Neural cell (in vitro differentiated cells): ENCODE measurements at regions not wholly inside any gene's neighbourhood (a gene's known extent, or its start where the extent isn't known, plus 50 kb on each side); places are given as distances from the start of the nearest gene placed in this dataset.

Experiments
- H2AFZ ChIP-seq: fragments of 200-600, 300-800 bp; sonication (generic), shearing (Covaris generic); 2 replicates; pipeline ENCODE4 v1.6.0; 2014; ENCODE audit warnings: low read depth, mild to moderate bottlenecking, antibody characterized with exemption, low read length, moderate library complexity
- H3F3A ChIP-seq: fragments of 200-600 bp; shearing (Covaris generic); 2 replicates; pipeline ENCODE4 v1.6.1; 2016; ENCODE audit warnings: mild to moderate bottlenecking, moderate library complexity, mixed read lengths, antibody characterized with exemption, low read length; ENCODE audit not compliant: insufficient read depth, poor library complexity, severe bottlenecking
- H3K27ac ChIP-seq: fragments of 200-600, 300-800 bp; sonication (generic), shearing (Covaris generic); 2 replicates; pipeline ENCODE4 v1.5.1; 2014; ENCODE audit warnings: mild to moderate bottlenecking, low read length, moderate library complexity
- H3K27me3 ChIP-seq: fragments of 300-800, 200-600 bp; sonication (generic), shearing (Covaris generic); 2 replicates; pipeline ENCODE4 v1.6.0; 2014; ENCODE audit warnings: mild to moderate bottlenecking, low read depth, low read length, moderate library complexity; ENCODE audit not compliant: insufficient read depth
- H3K36me3 ChIP-seq: fragments of 300-800, 200-600 bp; sonication (generic), shearing (Covaris generic); 2 replicates; pipeline ENCODE4 v1.5.1; 2014; ENCODE audit warnings: mild to moderate bottlenecking, antibody characterized with exemption, low read length, moderate library complexity; ENCODE audit not compliant: insufficient read depth
- H3K4me2 ChIP-seq: fragments of 300-800, 200-600 bp; sonication (generic), shearing (Covaris generic); 2 replicates; pipeline ENCODE4 v1.6.0; 2014; ENCODE audit warnings: mild to moderate bottlenecking, low read length
- H3K4me3 ChIP-seq: fragments of 300-800, 200-600 bp; sonication (generic), shearing (Covaris generic); 2 replicates; pipeline ENCODE4 v1.5.1; 2014; ENCODE audit warnings: mild to moderate bottlenecking, low read length, moderate library complexity
- H3K79me2 ChIP-seq: fragments of 200-600 bp; shearing (Covaris generic); replicated peaks from 2 replicates; pipeline ENCODE4 v1.6.0; 2014; ENCODE audit warnings: mild to moderate bottlenecking, low read length, moderate library complexity; ENCODE audit not compliant: insufficient read depth
- H3K9ac ChIP-seq: fragments of 300-800, 200-600 bp; sonication (generic), shearing (Covaris generic); 2 replicates; pipeline ENCODE4 v1.6.1; 2016; ENCODE audit warnings: mild to moderate bottlenecking, low read length, mixed read lengths
- H3K9me2 ChIP-seq: fragments of 200-600 bp; shearing (Covaris generic); 2 replicates; pipeline ENCODE4 v1.6.1; 2016; ENCODE audit warnings: mild to moderate bottlenecking, low read length, mixed read lengths; ENCODE audit not compliant: insufficient read depth
- H3K9me3 ChIP-seq: fragments of 200-600, 300-800 bp; sonication (generic), shearing (Covaris generic); 2 replicates; pipeline ENCODE4 v1.6.1; 2016; ENCODE audit warnings: mild to moderate bottlenecking, mixed run types, low read length, moderate library complexity, mixed read lengths
- H4K20me1 ChIP-seq: fragments of 200-600 bp; shearing (Covaris generic); 2 replicates; pipeline ENCODE4 v1.6.1; 2016; ENCODE audit warnings: mild to moderate bottlenecking, mixed run types; ENCODE audit not compliant: insufficient read depth
- CTCF ChIP-seq: fragments of 450-650 bp; IDR thresholded peaks from 2 replicates; pipeline ENCODE4 v1.5.1; 2014; ENCODE audit warnings: antibody characterized with exemption, mild to moderate bottlenecking, moderate library complexity; ENCODE audit not compliant: poor library complexity, severe bottlenecking
- SMC3 ChIP-seq: fragments of 450-650 bp; conservative IDR thresholded peaks from 2 replicates; pipeline ENCODE4 v1.6.1; 2014; ENCODE audit warnings: antibody characterized with exemption, mild to moderate bottlenecking, moderate library complexity; ENCODE audit not compliant: poor library complexity
- TAF1 ChIP-seq: IDR thresholded peaks from 2 replicates; pipeline ENCODE4 v1.6.1; 2012; ENCODE audit warnings: low read depth

DNA sequence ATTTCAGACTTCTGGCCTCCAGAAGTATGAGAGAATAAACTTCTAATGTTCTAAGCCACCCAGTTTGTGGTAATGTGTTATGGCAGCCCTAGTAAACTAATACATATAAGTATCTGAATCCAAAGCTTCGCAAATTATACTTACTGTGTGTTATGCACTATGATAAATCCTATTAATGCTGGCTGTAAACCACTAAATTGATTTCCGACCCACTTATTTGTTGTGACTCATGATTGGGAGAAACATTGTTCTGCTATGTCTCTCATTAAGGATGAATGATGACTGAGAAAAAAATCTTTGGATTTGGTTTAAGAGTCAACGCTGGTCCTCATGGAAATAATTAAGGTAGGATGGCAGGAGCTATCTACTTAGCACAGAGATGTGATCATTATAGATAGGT lies 62.0 kb downstream of the FZD4 start:
- TF ChIP-seq TAF1 = no peak
- no peak for TF ChIP-seq SMC3
- no peak for TF ChIP-seq CTCF
- no peak overlapping the region for H3K4me2 ChIP-seq
- no peaks in the 10 kb centered on the region for H4K20me1 ChIP-seq
- no peaks in the 10 kb centered on the region for H3K79me2 ChIP-seq
- no peak overlapping the region for H3K4me3 ChIP-seq
- H3K9ac ChIP-seq = no peak overlapping the region
- H3F3A ChIP-seq = no peaks in the 10 kb centered on the region
- no peaks in the 10 kb centered on the region for H3K36me3 ChIP-seq
- H2AFZ ChIP-seq = no peak overlapping the region
- no peaks in the 10 kb centered on the region for H3K27me3 ChIP-seq
- no peaks in the 10 kb centered on the region for H3K9me2 ChIP-seq
- no peaks in the 10 kb centered on the region for H3K9me3 ChIP-seq
- H3K27ac ChIP-seq = no peak overlapping the region
